IPS-NIHi11 (cell line): ENCODE measurements at regions not wholly inside any gene's neighbourhood (a gene's known extent, or its start where the extent isn't known, plus 50 kb on each side); places are given as distances from the start of the nearest gene placed in this dataset.
"Not testable (repeated sequence)": the region's sequence is repeated elsewhere in the genome, so short reads cannot be mapped to it uniquely, and the experiment has no call there.

Experiments used
- DNase-seq: peaks from one replicate; pipeline ENCODE4 v3.0.0; 2012; ENCODE audit warnings: mixed read lengths, low spot score

DNA sequence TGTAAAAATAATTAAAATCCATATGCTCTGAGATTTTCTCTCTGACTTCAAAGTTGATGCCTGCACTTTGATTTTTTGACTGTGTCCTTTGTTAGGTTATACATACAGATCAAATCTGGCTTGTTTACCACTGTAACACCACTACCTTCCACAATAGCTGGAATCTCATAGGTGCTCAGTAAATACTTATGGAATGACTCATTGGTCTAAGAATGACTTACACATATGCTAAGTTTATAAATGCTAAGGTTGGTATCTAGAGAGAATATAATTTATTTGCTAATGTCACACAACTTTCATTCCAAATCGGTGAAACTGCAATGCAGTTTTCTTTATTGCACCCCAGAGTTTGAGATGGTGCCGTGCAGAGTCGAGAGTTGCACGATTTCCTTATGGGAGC lies 578.5 kb downstream of the SH2D4B start:
- no peak for DNase-seq

DNA sequence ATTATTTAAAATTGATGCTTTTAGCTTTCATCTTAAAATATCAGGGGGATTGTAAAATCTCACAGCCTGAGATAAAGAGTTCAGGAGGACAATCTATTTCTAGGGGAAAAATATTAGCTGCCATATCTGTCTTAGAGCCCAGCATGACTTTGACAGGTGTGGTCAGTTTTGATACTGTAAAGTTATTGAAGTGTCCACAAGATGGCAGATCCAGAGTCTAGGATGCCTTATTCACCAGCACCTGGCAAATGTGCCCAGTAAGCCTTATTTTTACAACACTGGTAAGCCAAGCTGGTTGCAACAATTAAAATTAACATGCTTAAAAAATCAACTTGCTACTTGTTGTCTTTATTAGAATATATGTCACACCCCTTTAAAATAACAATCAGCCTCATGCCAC lies 579.3 kb downstream of the SH2D4B start:
- DNase-seq: no peak

DNA sequence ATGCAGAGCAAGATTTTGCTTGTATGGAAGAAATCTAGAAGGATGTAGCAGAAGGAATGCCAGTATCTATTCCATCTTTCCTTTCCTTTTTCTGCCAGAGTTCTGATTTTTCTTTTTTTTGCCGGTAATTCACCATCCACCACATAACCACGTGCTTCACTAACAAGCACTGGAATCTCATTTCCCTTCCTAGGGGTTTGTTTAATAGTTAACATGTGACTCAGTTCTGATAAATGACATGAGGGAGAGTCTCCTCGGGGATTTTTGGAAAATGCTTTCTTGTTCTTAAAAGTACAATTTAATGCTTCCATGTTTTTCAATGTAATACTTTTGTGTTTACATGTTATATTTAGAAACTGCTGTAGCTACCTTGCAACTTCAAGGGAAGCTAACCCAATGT lies 590.2 kb downstream of the SH2D4B start:
- no peak for DNase-seq

DNA sequence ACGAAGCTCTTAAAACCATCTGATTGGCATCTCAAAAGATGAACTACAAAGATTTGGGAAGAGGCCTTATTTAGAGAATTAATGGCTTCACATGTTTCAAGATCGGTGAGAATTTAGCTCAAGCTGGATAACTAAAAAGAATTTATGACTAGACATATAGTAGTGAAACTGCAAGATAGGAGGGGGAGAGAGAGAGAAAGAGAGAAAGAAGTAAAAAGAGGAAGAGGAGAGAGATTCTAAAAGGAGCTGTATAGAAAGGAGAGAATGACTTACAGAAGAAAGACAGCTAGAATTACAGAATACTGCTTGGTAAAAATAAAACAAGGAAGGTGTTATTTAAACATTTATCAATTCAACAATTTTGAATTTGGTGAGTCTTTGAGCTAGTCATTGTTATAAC lies 592.3 kb downstream of the SH2D4B start:
- DNase-seq: no peak

DNA sequence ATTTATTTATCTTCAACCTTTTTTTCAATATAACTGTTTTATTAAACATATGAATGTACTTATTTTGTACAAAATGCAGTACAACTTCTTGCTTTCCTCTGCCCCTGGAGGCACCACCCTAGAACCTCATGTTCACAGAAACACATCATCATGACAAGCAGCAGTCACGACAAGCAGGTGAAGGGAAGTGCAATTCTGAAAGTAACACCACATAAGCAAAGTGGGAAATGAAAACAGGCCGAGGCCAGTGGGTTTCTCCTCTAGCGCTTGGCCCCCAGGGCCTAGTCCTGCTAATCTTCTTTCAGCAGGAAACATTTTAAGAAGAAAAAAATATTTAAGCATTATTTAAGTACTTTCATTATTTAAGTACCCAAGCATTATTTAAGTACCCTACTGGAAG lies 598.1 kb downstream of the SH2D4B start:
- DNase-seq: no peak

DNA sequence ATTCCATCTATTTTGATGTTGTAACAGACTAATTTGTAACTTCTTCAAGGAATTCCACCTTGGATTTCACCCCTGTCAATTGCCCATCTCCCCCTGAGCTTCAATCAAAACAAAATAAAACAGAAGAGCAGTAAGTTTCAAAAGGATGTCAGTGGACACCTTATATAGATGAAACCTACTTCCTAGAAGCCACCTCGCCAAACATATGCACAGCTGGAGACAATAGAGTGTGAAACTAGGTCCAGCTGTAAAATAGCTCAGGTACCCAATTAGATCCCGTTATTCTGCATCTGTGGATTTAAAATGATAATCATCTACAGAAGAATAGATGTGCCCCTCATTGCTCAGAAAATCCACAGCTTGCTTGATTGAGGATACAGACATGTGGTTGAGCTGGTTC lies 598.6 kb downstream of the SH2D4B start:
- no peak for DNase-seq

DNA sequence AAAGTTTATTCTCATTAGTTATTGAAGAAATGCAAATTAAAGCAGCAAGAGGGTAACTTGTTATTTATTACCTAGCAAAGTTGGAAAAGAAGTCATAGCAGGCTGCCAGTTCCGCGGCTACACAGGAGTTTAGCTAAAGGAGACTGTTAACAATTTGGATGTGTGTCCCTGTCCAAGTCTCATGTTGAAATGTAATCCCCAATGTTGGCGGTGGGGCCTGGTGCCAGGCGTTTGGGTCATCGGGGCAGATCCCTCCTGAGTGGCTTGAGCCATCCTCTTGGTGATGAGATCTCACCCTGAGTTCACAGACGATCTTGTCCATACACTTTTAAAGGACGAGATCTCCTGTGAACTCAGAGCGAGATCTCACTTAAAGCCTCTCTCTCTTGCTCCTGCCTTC lies 608.3 kb downstream of the SH2D4B start:
- DNase-seq: no peak

DNA sequence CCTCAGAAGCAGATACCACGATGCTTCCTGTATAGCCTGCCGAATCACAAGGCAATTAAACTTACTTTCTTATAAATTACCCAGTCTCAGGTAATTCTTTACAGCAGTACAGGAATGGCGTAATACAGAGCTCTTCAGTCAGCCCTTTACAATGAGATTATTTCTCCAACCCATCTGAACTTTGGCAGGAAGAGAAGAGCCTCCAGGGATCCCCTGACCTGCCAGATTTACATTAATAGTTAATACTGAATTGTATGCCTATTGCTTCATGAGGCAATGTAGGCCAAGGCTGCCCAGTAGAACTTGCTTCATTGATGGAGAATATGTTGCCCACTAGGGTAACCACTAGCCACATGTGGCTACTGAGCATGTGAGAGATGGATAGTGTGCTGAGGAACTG lies 608.7 kb downstream of the SH2D4B start:
- DNase-seq: no peak

DNA sequence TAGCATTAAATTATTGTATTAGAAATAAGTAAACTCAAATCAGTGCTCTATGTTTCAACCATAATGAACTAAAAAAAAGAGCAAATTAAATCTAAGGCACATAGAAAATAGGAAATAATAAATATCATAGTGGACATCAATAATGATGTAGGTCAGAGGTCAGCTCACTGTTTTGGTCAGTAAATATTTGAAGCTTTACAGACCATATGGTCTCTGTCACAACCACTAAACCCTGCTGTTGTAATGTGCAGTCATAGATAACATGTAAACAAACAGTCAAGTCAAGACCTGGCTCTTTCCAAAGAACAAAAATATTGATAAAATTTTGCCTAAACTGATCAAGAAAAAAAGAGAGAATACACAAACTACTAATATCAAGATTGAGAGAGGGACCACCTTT lies 615.0 kb downstream of the SH2D4B start:
- DNase-seq: no peak

DNA sequence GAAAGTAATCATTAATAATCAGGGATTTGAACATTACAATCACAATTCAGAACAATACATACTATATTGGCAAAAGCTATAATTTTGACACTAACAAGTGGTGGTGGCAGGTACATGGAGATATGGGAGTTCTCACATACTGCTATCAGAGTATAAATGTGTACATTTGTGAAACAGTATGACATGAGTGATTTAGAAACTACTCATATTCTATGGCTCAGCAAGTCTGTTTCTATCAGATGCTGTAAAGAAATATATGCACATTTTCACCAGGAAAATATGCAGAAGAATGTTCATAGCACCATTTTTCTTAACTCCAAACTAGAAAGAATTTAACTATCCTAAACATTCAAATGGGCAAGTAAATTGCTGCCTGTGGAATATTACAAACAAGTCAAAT lies 620.0 kb downstream of the SH2D4B start:
- no peak for DNase-seq

DNA sequence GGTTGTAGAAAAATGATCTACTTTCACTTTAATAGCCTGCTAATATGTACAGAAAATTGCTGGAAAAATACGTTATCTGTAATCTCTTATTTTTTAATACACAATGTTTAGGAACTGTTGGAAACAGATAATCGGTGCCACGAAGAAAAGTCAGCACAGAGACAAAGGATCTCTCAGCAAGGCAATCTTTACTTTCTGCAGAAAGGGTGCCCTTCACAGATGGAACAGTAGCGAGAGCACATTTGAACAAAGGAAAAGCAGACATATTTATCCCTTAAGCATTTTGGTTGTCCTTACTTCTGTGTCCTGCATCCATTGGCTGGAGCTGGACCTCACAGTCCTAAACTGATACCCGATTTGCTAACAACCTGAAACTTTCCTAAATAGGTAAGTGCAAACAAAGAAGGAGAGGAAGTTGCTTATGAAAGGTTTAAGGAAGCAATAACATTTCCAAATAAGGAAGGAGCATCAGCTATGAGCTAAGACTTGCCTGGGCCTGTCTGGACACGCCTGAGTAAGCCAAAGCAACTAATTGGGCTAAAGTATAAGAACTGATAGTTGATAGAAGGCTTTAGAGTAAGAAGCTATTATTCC lies 640.0 kb downstream of the SH2D4B start:
- DNase-seq: no peak

DNA sequence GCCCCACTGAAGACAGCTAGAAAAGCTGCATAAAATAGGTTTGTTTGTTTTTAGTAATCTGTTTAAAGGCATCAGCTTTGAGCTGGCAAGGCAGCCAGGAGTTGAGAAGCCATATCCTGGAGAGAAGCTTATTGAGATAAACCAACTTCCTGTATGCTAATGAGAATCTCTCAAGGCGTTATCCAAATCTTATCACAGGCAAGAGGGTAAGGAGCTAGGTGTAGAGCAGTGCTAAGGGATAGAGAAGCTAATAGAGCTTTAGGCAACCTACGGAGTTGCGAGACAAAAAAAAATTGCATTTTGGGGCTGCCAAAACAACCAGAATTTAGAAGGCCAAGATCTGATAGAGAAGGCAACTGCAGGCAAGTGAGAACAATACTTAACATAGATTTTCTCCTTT lies 641.6 kb downstream of the SH2D4B start:
- no peak for DNase-seq

DNA sequence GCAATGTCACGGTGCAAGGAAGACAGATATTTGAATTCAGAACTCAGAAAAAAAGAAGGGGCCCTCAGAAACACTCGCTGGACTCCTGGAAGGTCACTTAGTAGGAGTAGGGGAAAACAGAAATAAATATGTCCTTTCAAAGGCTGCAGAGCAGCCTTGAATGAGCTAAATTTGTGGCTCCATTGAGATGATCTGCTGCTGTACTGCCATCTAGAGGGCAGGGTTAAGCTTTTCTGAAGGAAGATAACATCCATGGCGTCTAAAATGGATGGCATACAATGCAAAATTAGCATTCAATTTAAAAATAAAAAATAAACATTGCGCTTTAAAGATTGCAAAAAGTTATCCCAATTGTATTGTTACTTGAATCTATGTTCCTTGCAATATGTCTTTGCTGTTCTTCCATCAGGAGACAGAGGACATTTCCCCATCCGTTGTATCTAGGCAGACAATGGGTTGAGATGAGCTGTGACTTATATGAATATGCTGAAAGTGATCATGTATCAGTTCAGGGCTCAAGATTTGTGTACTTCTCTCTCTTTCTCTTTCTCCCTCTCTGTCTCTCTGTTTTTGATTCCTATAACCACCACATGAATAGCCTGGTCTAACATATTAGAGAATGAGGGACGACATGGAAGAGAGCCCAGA lies 642.2 kb downstream of the SH2D4B start:
- DNase-seq: peak; percentile 21

DNA sequence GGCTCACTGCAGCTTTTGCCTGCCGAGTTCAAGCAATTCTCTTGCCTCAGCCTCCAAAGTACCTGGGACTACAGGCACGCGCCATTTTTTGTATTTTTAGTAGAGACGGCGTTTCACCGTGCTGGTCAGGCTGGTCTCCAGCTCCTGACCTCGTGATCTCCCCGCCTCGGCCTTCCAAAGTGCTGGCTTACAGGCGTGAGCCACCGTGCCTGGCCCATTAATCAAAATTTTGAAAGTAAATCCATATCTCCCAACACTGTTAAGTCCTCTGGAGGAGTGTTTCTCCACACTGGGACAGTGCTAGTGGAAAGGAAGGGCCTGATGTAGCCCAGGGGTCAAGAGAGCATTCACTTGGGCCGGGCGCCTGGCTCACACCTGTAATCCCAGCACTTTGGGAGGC lies 644.6 kb downstream of the SH2D4B start:
- DNase-seq: no peak

DNA sequence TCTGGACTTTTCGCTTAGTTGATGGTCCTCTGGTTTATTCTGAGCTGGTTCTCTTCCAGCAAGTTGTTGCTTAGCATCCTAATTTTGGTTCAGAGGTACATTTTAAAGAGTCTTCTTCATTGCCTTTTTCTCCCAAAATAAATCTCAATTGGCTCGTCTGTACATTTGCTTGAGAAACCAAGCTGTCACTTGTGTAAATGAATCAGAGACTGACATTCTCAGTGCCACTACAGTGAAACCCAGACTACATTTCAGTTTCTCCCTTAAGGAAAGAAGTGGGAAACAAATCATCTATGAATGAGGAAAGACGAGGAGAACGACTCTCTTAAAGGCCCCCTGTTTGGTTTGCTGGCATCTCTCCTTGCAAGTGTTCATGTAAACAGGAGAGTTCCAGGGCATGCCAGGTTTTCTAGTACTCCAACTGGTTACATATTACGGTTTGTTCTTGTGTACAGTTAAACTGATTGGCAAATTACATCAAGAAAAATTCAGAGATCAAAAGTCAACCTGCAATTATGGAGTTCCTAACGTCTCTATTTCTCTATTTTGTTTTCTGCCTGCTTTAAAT lies 654.6 kb downstream of the SH2D4B start:
- DNase-seq: no peak

DNA sequence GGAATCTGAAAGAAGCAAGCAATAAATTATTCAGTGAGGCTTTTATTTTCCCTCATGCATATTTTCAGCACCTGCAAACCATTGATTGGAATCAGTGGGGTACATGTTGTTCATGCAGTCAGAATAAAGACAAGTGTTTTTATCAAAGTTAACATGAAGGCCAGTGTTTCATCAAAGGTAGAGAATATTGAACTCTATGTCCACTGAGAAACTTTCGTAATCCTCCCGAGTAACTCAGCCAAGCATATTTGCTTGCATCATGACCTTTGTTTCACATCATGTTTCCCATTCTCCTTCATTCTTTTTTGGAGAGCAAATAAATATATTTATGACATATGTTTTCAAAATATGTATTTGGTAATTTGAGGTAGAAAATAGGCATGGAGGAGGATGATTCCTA lies 663.1 kb downstream of the SH2D4B start:
- DNase-seq: no peak

DNA sequence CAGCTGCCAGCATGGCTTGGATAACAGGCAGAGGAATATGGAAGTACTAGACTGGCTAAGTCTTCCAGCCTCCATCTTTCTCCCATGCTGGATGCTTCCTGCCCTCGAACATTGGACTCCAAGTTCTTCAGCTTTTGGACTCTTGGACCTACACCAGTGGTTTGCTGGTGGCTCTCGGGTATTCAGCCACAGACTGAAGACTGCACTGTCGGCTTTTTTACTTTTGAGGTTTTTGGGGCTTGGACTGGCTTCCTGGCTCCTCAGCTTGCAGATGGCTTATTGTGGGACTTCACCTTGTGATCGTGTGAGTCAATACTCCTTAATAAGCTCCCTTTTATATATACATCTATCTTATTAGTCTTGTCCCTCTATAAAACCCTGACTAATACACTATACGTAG lies 667.6 kb upstream of the NRG3 start:
- DNase-seq: not testable (repeated sequence)

DNA sequence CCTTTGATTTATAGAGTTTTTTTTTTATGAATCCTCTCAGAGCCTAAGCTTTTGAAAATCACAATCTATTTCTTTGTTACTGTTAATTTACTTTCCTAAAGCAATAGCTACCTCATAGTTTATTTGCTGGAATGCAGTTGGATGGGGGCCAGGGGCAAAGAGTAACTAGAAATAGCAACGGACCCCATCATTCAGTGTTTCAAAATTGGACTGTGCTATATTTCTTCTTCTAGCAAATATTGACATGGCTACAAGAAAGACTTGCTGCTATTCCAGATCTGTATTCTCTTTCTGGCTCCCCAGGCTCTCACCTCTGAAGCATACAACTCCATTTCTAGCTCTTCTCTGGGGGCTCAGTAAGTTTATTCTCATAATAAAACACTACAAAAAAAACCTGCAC lies 661.6 kb upstream of the NRG3 start:
- no peak for DNase-seq

DNA sequence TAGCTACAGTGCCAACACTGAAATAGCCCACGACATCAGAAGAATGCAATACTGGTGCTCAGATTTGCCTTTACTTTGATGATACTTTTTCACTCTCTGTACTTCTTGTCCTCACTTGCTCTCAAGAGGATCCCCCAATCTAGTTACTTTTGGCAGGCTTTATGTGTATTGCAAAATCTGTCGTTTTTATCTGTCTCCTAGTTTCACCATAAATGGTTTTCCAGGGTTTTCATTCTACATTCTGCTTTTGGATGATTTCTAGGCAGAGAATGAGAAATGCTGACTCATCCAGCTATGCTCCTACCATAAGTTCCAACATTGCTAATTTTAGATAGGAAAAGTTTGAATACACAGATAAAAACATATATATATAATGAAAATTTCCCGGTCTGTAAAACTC lies 659.5 kb upstream of the NRG3 start:
- DNase-seq: no peak

DNA sequence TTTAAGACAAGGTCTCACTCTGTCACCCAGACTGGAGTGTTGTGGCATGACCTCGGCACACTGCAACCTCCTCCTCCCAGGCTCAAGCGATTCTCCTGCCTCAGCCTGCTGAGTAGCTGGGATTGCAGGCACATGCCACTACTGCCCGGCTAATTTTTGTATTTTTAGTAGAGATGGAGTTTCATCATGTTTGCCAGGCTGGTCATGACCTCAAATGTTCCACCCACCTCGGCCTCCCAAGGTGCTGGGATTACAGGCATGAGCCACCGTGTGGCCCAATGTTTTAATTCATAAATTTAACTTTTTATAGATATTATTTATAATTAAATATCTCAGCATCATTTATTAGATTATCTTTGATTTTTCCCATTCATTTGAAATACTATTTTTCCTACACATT lies 658.0 kb upstream of the NRG3 start:
- DNase-seq: no peak

DNA sequence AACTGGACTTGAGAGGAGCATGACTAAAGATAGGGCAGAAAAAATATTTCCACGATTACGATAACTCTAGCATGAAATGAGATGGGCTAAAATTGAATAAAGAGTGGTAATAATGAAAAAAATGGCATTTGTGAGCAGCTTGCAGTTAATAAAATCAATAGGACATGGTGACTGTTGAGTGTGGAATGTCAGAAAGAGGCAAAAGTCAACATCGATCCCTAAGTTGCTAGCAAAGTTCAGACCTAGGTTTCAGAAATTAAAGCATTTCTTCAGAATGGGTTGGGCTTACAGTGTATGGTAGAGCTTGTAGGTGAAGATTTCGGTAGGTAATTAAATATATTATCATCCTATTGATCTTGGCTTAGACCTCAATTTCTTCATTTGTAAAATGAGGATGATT lies 656.7 kb upstream of the NRG3 start:
- no peak for DNase-seq

DNA sequence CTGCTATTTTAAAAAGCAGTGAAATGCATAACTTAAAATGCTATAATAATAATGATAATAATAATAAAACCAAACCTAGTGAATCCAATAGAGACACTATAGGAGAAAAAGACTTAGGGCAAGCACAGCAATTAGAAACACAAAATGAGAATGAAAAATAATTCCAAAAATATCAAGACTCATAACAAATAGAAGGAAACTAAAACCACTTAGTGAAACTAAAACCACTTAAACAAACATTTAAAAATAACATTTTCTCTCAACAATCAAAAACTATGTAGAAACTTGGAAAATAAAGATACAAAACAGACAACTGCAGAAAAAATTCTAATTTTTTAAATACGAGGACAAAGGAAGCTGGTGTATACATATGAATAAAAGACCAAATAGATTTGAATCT lies 655.2 kb upstream of the NRG3 start:
- DNase-seq: no peak

DNA sequence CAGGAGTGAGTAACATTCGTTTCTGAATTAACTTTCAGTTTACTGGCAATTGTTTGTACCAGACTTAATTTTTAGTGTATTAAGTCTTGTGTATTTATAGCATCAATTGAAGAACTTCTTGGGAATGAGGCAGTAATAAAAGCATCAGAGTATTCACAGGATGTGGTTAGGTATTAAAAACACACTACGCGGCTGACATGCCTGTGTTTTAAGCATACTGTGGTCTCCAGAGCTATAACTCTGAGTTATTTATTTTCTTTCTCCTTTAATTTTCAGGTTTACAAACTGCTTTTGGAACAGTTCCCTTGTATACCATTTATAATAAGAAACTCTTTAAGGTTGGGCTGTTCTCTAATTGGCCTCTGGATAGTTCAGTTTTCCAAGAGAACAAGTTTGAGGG lies 626.1 kb upstream of the NRG3 start:
- no peak for DNase-seq

DNA sequence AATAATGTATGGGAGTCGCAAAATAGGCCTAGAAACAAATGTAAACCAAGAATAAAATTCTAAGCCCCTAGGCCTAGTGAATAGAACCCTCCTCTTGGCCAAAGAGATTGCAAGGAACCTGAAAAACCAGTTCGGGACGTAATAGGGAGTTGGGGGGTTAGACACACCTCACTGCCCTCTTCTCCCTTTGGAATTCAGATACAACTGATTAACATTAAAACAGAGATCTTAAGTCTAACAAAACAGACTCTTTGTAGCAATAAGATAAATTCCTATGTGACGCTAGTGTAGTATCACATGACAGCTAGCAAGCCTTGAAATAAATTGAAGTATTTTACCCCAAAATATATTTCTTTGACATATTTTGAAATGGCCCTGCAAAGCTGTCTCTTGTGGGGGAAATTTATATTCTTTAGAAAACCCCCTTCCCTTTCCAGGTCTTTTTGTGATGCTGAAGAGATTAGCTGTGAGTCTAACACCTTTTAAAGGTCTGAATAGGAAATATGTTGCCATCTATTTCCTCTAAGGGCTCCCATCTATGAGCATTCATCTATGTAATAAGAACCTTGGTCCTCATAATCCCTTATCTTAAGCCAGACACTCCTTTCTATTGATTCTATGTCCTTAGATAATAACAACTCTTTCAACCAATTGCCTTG lies 623.4 kb upstream of the NRG3 start:
- peak; percentile 73 for DNase-seq
